Stimulated activated CD4-positive, alpha-beta T cell treated with anti-CD3 and anti-CD28 coated beads, Interleukin-15, amount 100 ng/mL, for 48 hours (primary cell): ENCODE measurements at regions not wholly inside any gene's neighbourhood (a gene's known extent, or its start where the extent isn't known, plus 50 kb on each side); places are given as distances from the start of the nearest gene placed in this dataset.

Experiments
- DNase-seq, 2 donors: peaks; one replicate each; pipeline ENCODE4 v3.0.0-alpha.2; 2020; ENCODE audit warnings: low read depth in 2 of 2

GRCh38 chr1:87869567-87869966 lies 540.9 kb downstream of the LMO4 start:
- DNase-seq = no peak

GRCh38 chr1:87872189-87872588 lies 543.5 kb downstream of the LMO4 start:
- no peak for DNase-seq

DNA sequence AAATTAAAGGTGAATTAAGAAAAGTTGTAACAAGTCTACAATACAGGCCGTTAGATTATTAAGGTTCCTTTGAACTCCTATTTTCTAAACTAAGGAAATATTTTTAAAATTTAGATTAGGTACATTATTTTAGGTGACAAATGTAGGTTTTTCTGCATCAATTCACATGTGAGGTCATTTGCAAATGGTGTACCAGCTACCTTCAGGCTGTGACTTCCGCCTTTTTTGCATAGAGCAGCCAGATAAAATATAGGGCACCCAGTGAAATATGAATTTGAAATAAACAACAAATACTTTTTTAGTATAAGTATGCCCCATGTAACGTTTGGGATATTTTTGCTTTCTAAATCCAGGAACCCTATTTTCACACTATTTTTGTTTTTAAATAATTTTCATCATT lies 544.0 kb downstream of the LMO4 start:
- DNase-seq = no peak

- DNase-seq = no peak
These were observed 550.2 kb downstream of the LMO4 start for GRCh38 chr1:87878873-87879272.

DNA sequence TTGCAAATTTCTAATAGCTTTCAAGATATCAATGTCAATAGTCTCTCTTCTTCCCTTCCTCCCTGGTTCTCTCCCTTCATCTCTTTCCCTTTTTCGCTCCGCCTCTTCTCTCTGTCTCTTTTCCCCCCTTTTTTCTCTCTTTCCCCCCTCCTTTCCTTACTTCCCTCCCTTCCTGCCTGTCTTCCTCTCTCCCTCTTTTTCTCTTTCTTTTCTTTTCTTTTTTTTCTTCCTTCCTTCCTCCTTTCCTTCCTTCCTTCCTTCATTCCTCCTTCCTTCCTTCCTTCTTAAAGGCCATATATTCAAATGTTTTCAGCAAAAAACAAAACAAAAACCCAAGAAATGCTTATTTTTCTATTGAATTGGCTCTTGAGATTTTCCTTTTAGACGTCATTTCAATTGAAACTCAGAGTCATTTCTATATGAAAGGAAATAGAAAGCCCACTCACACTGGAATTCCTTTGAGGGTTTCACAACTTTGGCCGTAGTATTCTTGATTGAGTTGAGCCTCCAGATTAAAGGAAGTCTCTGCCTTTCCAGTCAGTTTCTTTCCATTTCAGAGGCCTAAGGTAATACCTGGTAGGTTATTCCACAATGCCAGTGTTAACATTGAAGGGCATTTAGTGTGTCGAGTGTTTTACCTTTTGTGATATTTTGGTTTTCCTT lies 551.5 kb downstream of the LMO4 start:
- DNase-seq = no peak

DNA sequence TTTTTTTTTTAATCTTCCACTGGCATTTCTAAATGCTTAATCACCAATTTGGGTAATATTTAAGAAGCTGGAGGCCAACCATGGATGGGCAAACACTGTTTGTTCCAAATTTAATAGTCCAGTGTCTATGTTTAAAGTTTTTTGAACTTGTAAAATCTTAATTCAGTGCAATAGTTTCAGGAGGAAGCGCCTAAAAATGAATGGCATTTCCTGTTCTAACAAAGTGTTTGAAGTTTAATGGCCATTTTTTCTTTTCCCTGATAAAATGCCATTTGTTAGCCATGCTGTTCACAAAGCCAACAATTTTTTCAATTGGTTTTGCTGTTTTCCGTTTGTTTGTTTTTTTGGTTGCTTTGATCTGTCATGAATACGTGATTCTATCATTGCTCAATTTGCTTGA lies 552.1 kb downstream of the LMO4 start:
- no peak for DNase-seq

DNA sequence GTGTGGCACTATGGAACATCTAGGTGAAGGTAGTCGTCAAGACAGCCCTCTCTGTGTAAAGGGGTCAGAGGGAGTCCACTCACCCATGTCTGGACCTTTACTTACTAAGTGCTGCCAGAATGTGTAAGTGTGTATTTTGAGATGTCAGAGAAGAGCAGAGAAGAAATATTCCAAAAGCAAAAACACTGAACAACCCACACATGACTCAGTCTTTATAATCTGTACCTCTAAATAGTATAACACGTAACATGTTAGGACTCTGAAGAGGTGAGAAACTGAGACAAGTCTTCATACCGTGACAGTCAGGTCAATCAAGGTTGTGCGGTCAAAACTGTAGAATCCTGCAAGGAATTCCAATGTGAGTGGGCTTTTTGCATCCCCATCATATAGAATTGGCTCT lies 555.2 kb downstream of the LMO4 start:
- no peak for DNase-seq

DNA sequence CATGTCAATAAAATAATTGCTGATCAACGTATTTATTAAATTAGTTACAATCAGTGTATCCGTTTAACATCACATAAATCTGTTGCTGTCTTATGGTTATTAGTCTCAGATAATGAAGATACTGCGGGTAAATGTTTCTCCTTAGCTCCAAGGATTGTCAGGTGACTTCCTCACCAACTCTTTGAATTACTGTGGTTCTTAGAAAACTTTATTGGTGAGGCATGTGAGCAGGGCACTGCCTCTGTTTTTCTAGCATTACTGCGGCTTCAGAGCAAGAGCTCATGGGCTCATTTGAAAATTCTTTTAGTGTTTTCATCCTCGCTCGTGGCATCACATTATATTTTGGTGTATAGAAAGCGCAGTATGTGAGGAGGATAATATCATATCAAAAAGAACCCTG lies 555.9 kb downstream of the LMO4 start:
- no peak for DNase-seq

GRCh38 chr1:87885278-87886025 lies 556.8 kb downstream of the LMO4 start:
- DNase-seq = no peak

GRCh38 chr1:87887100-87887499 lies 558.4 kb downstream of the LMO4 start:
- no peak for DNase-seq

- DNase-seq = no peak
These were observed 559.8 kb downstream of the LMO4 start for GRCh38 chr1:87888446-87888845.

GRCh38 chr1:87894062-87894461 lies 565.4 kb downstream of the LMO4 start:
- DNase-seq = no peak

- DNase-seq = no peak
These were observed 568.8 kb downstream of the LMO4 start for GRCh38 chr1:87897481-87897880.

- DNase-seq = no peak
These were observed 569.8 kb downstream of the LMO4 start for GRCh38 chr1:87898431-87898830.

- DNase-seq = no peak
These were observed 570.3 kb downstream of the LMO4 start for GRCh38 chr1:87899017-87899416.

DNA sequence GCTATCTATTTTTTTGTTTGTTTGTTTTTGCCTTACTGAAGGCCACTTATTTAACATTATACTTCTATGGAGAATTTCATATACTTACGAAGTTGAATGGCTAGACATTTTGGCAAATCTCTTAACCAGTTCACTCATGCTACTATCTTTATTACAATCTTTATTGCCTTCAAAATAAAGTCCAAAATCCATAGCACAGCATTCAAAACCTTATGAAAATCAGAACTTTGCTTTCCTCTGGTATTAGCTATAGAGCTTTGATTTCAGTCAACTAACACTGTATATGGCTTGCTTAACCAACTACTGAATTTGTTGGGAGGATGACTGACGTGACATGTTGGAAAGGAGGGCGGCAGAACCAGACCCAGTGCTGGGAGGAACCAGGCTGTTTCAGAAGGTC lies 571.1 kb downstream of the LMO4 start:
- no peak for DNase-seq

GRCh38 chr1:87902830-87903229 lies 574.1 kb downstream of the LMO4 start:
- no peak for DNase-seq

- DNase-seq = no peak
These were observed 574.6 kb downstream of the LMO4 start for GRCh38 chr1:87903242-87903641.

- no peak for DNase-seq
These were observed 576.0 kb downstream of the LMO4 start for GRCh38 chr1:87904651-87905050.

- DNase-seq = no peak
These were observed 577.0 kb downstream of the LMO4 start for GRCh38 chr1:87905651-87906050.

DNA sequence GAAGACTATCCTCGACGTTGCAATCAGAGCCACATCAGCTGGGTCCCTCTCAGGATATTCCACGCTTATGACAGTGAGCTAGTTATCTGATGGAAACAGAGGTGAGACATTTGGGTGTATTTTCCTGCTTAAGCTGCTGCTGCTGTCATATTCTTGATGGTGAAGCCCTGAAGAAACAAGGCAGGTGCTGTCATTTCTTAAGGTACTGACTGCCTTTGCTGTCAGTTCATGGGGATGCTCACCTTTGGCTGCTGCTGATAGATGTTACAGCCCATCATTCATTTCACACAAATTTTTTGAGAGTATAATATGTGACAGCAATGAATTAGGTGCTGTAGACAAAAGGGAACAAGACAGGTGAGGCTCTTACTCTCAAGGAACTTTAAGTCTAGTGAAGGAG lies 577.4 kb downstream of the LMO4 start:
- no peak for DNase-seq

DNA sequence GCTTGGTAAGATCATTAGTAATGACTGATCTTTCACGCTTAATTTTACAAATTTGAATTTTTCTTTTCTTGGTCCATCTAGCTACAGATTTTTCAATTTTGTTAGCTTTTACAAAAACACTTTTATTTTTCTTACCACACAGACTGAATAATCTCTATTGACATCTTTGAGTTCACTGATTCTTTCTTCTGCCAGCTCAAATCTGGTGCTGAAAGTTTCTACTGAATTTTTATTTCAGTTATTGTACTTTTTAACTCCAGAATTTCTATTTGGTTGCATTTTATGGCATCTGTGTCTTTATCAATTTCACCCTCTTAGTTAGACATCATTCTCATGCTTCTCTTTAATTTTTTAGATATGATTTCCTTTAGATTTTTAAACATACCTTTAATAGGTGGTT lies 584.7 kb downstream of the LMO4 start:
- DNase-seq = no peak

- no peak for DNase-seq
These were observed 585.7 kb downstream of the LMO4 start for GRCh38 chr1:87914396-87914795.

- DNase-seq = no peak
These were observed 587.1 kb downstream of the LMO4 start for GRCh38 chr1:87915771-87916170.
